ENCODE measurements at regions not wholly inside any gene's neighbourhood (a gene's known extent, or its start where the extent isn't known, plus 50 kb on each side); places are given as distances from the start of the nearest gene placed in this dataset.

DNA sequence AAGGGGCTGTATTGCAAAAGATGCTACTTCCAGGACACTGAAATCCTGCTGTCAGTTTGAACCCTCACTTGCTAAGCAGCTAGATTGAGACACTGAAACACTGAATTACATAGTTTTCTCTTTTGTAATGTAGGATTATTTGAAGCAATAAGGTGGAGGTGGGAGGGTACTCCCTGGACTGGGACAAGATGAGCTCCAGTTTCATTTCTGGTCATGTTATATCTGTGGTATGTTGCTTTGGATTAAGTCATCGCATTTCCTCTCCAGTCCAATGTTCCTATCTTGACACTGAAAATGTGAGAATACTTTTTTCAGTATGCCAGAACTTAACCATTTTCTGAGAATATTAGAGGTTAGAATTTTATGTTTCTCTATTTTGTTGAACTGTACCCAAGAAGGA is 426.2 kb upstream of the MEX3C start (continued):
- TF ChIP-seq, protein P1, sequence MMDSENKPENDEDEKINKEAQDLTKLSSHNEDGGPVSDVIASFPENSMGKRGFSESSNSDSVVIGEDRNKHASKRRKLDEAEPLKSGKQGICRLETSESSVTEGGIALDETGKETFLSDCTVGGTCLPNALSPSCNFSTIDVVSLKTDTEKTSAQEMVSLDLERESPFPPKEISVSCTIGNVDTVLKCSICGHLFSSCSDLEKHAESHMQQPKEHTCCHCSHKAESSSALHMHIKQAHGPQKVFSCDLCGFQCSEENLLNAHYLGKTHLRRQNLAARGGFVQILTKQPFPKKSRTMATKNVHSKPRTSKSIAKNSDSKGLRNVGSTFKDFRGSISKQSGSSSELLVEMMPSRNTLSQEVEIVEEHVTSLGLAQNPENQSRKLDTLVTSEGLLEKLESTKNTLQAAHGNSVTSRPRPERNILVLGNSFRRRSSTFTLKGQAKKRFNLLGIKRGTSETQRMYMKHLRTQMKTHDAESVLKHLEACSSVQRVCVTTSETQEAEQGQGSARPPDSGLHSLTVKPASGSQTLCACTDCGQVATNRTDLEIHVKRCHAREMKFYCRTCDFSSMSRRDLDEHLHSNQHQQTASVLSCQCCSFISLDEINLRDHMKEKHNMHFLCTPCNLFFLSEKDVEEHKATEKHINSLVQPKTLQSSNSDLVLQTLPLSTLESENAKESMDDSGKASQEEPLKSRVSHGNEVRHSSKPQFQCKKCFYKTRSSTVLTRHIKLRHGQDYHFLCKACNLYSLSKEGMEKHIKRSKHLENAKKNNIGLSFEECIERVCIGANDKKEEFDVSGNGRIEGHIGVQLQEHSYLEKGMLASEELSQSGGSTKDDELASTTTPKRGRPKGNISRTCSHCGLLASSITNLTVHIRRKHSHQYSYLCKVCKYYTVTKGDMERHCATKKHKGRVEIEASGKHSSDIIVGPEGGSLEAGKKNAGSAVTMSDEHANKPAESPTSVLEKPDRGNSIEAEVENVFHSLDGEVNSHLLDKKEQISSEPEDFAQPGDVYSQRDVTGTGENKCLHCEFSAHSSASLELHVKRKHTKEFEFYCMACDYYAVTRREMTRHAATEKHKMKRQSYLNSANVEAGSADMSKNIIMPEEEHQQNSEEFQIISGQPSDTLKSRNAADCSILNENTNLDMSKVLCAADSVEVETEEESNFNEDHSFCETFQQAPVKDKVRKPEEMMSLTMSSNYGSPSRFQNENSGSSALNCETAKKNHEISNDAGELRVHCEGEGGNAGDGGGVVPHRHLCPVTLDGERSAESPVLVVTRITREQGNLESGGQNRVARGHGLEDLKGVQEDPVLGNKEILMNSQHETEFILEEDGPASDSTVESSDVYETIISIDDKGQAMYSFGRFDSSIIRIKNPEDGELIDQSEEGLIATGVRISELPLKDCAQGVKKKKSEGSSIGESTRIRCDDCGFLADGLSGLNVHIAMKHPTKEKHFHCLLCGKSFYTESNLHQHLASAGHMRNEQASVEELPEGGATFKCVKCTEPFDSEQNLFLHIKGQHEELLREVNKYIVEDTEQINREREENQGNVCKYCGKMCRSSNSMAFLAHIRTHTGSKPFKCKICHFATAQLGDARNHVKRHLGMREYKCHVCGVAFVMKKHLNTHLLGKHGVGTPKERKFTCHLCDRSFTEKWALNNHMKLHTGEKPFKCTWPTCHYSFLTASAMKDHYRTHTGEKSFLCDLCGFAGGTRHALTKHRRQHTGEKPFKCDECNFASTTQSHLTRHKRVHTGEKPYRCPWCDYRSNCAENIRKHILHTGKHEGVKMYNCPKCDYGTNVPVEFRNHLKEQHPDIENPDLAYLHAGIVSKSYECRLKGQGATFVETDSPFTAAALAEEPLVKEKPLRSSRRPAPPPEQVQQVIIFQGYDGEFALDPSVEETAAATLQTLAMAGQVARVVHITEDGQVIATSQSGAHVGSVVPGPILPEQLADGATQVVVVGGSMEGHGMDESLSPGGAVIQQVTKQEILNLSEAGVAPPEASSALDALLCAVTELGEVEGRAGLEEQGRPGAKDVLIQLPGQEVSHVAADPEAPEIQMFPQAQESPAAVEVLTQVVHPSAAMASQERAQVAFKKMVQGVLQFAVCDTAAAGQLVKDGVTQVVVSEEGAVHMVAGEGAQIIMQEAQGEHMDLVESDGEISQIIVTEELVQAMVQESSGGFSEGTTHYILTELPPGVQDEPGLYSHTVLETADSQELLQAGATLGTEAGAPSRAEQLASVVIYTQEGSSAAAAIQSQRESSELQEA (IDR thresholded peaks at IDR 0.05; ENCODE audit: low read depth): no peak
- TF ChIP-seq, protein P2, sequence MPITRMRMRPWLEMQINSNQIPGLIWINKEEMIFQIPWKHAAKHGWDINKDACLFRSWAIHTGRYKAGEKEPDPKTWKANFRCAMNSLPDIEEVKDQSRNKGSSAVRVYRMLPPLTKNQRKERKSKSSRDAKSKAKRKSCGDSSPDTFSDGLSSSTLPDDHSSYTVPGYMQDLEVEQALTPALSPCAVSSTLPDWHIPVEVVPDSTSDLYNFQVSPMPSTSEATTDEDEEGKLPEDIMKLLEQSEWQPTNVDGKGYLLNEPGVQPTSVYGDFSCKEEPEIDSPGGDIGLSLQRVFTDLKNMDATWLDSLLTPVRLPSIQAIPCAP (CRISPR knock-in tag; IDR thresholded peaks at IDR 0.05; ENCODE audit: borderline replicate concordance): no peak
- TF ChIP-seq ARID1B (IDR thresholded peaks at IDR 0.05) (no peak), FOXK1 (CRISPR knock-in tag; IDR thresholded peaks at IDR 0.05; ENCODE audit: borderline replicate concordance) (no peak), TCFL5 (CRISPR knock-in tag; conservative IDR thresholded peaks at IDR 0.05) (no peak), PHTF2 (CRISPR knock-in tag; IDR thresholded peaks at IDR 0.05) (no peak), NCOA2 (IDR thresholded peaks at IDR 0.05; ENCODE audit: partially characterized antibody in 2 of 2) (no peak), RFX7 (CRISPR knock-in tag; IDR thresholded peaks at IDR 0.05) (no peak), SPI1 (IDR thresholded peaks at IDR 0.05; ENCODE audit: borderline replicate concordance, low read depth, low read length) (no peak), NONO (IDR thresholded peaks at IDR 0.05; ENCODE audit: low read depth in 2 of 2, low read length in 1 of 2) (no peak), IRF2 (CRISPR knock-in tag; IDR thresholded peaks at IDR 0.05) (no peak), MAFK (IDR thresholded peaks at IDR 0.05; ENCODE audit: low read length) (no peak), PHF21A (IDR thresholded peaks at IDR 0.05; ENCODE audit: borderline replicate concordance, low read depth) (no peak)

Measured in K562 (cell line).